ENCODE measurements at regions not wholly inside any gene's neighbourhood (a gene's known extent, or its start where the extent isn't known, plus 50 kb on each side); places are given as distances from the start of the nearest gene placed in this dataset.

- DNase-seq (ENCODE audit: low read depth), result no peak
- no peak overlapping the region for H3K4me3 ChIP-seq (ENCODE audit: low read depth, low read length)
- TF ChIP-seq CTCF (IDR thresholded peaks at IDR 0.05; ENCODE audit: insufficient read depth, low read depth, low read length, missing control alignments), result no peak
Measured at GRCh38 chr4:125801373-125801772, 486.6 kb downstream of the FAT4 start.

GRCh38 chr4:125801924-125802323 lies 487.2 kb downstream of the FAT4 start:
- DNase-seq (ENCODE audit: low read depth), result no peak
- no peak for TF ChIP-seq CTCF (IDR thresholded peaks at IDR 0.05; ENCODE audit: insufficient read depth, low read depth, low read length, missing control alignments)
- H3K4me3 ChIP-seq (ENCODE audit: low read depth, low read length), result no peak overlapping the region

GRCh38 chr4:125808022-125808421 lies 493.3 kb downstream of the FAT4 start:
- H3K4me3 ChIP-seq (ENCODE audit: low read depth, low read length), result no peak overlapping the region
- no peak for DNase-seq (ENCODE audit: low read depth)
- no peak for TF ChIP-seq CTCF (IDR thresholded peaks at IDR 0.05; ENCODE audit: insufficient read depth, low read depth, low read length, missing control alignments)

GRCh38 chr4:125808570-125808969 lies 493.8 kb downstream of the FAT4 start:
- DNase-seq (ENCODE audit: low read depth), result no peak
- TF ChIP-seq CTCF (IDR thresholded peaks at IDR 0.05; ENCODE audit: insufficient read depth, low read depth, low read length, missing control alignments), result no peak
- no peak overlapping the region for H3K4me3 ChIP-seq (ENCODE audit: low read depth, low read length)

- H3K4me3 ChIP-seq (ENCODE audit: low read depth, low read length), result no peak overlapping the region
Measured at GRCh38 chr4:125811892-125812291, 497.1 kb downstream of the FAT4 start.

GRCh38 chr4:125826801-125827695 lies 512.3 kb downstream of the FAT4 start:
- DNase-seq (ENCODE audit: low read depth), result no peak
- H3K4me3 ChIP-seq (ENCODE audit: low read depth, low read length), result no peak overlapping the region

More at GRCh38 chr4:125811892-125812291, 497.1 kb downstream of the FAT4 start:
- no peak for DNase-seq (ENCODE audit: low read depth)
- TF ChIP-seq CTCF (IDR thresholded peaks at IDR 0.05; ENCODE audit: insufficient read depth, low read depth, low read length, missing control alignments), result no peak

More at GRCh38 chr4:125826801-125827695, 512.3 kb downstream of the FAT4 start:
- no peak for TF ChIP-seq CTCF (IDR thresholded peaks at IDR 0.05; ENCODE audit: insufficient read depth, low read depth, low read length, missing control alignments)

Data from GM12865 (cell line).